ENCODE measurements at regions not wholly inside any gene's neighbourhood (a gene's known extent, or its start where the extent isn't known, plus 50 kb on each side); places are given as distances from the start of the nearest gene placed in this dataset.

- H3K4me3 ChIP-seq: no peak overlapping the region
- no peak overlapping the region for H2AFZ ChIP-seq (ENCODE audit: low read depth, low read length)
- no peak overlapping the region for H3K9ac ChIP-seq (ENCODE audit: insufficient read depth in 1 of 2, low read depth in 2 of 2, low read length in 2 of 2)
- no peak overlapping the region for H3K27ac ChIP-seq (ENCODE audit: extremely low read depth, low read depth, low read length)
- ATAC-seq (no peak), DNase-seq (ENCODE audit: extremely low read depth in 1 of 4, low spot score in 3 of 4) (no peak), FAIRE-seq (no peak)
- in situ Hi-C loops (cut with MboI): no loop called here
- H3K79me2 ChIP-seq (ENCODE audit: control insufficient read depth, insufficient read depth, low read length): peaks cover 24% of the 10 kb centered on the region; the same call in 2 of the 3 replicates
- ChIA-PET POLR2A (interaction anchor here (0.6 kb wide), 2 partner anchors 14 to 1036 kb away, joined by 3 read pairs; no protein-coding TSS in a partner anchor), CTCF (ENCODE audit: low intra/inter-chr PET ratio) (no interaction called here)
- H3K9me3 ChIP-seq (replicated peaks; ENCODE audit: control insufficient read depth, insufficient read depth, low read depth, low read length): no peaks in the 10 kb centered on the region
- H3K36me3 ChIP-seq (ENCODE audit: control insufficient read depth, insufficient read depth, low read length): peaks cover 60% of the 10 kb centered on the region
- WGBS (ENCODE audit: insufficient coverage, low coverage, missing lambda C conversion rate): 83% methylated on average over 3 of the region's 3 CpGs
- intact Hi-C loops (cut with micrococcal nuclease): no loop called here
- no peak overlapping the region for H3K4me2 ChIP-seq (ENCODE audit: insufficient read depth, low read length)
- no peak for TF ChIP-seq ZBTB17 (CRISPR knock-in tag; IDR thresholded peaks at IDR 0.05)
- TF ChIP-seq ESRRB (CRISPR knock-in tag; IDR thresholded peaks at IDR 0.05; ENCODE audit: borderline replicate concordance): no peak
- TF ChIP-seq CREB1 (IDR thresholded peaks at IDR 0.05): no peak
- TF ChIP-seq CREB1 (CRISPR knock-in tag; IDR thresholded peaks at IDR 0.05): no peak
- TF ChIP-seq NEUROD1 (IDR thresholded peaks at IDR 0.05; ENCODE audit: borderline replicate concordance, low read depth, low read length, partially characterized antibody): no peak
- TF ChIP-seq SUPT5H (IDR thresholded peaks at IDR 0.05): no peak
- no peak for TF ChIP-seq PBX2 (CRISPR knock-in tag; IDR thresholded peaks at IDR 0.05; ENCODE audit: low read depth)
- no peak for TF ChIP-seq PBX2 (tag; conservative IDR thresholded peaks at IDR 0.05; ENCODE audit: low read depth)
- TF ChIP-seq FOXP1 (CRISPR knock-in tag; IDR thresholded peaks at IDR 0.05): no peak
- TF ChIP-seq MCM2 (IDR thresholded peaks at IDR 0.05; ENCODE audit: low read depth): no peak
- no peak for TF ChIP-seq EP400 (IDR thresholded peaks at IDR 0.05)
- no peak for TF ChIP-seq KAT2B (IDR thresholded peaks at IDR 0.05; ENCODE audit: low read depth, low read length)
- TF ChIP-seq THRB (CRISPR knock-in tag; conservative IDR thresholded peaks at IDR 0.05): no peak
- no peak for TF ChIP-seq RNF219 (CRISPR knock-in tag; IDR thresholded peaks at IDR 0.05)
- no peak for TF ChIP-seq SMARCC2 (IDR thresholded peaks at IDR 0.05; ENCODE audit: low read depth)
- TF ChIP-seq ZNF12 (CRISPR knock-in tag; IDR thresholded peaks at IDR 0.05): no peak
- TF ChIP-seq ZSCAN32 (CRISPR knock-in tag; IDR thresholded peaks at IDR 0.05): no peak
- TF ChIP-seq RBM34 (IDR thresholded peaks at IDR 0.05; ENCODE audit: borderline replicate concordance, insufficient read depth, low read length): no peak
- no peaks in the 10 kb centered on the region for H4K20me1 ChIP-seq (replicated peaks; ENCODE audit: control insufficient read depth, insufficient read depth, low read length)
- H3K27me3 ChIP-seq (ENCODE audit: control insufficient read depth in 2 of 2, insufficient read depth in 2 of 2, low read length in 2 of 2): no peaks in the 10 kb centered on the region
- H3K4me1 ChIP-seq (replicated peaks in 1 of 2; ENCODE audit: control insufficient read depth in 2 of 2, insufficient read depth in 2 of 2, low read length in 2 of 2): no peaks in the 10 kb centered on the region
- no TSS peak for BruUV-seq (replicated peaks)
- no peaks in the 10 kb centered on the region for H3K9me1 ChIP-seq (ENCODE audit: control insufficient read depth, insufficient read depth, low read length)
Measured at GRCh38 chr6:34642427-34642826, 54.1 kb downstream of the ILRUN start.
